HG03060 (cell line): ENCODE measurements at regions not wholly inside any gene's neighbourhood (a gene's known extent, or its start where the extent isn't known, plus 50 kb on each side); places are given as distances from the start of the nearest gene placed in this dataset.

Experiments
- ATAC-seq: cut with Tn5 transposase; IDR thresholded peaks from one replicate; pipeline ENCODE4 v1.9.1; 2021; ENCODE audit warnings: low read depth, moderate number of reproducible peaks; ENCODE audit not compliant: unreplicated experiment

- ATAC-seq: no peak
These were observed 237.3 kb upstream of the POU3F1 start for GRCh38 chr1:38283696-38284470.

- ATAC-seq: no peak
These were observed 232.6 kb upstream of the POU3F1 start for GRCh38 chr1:38279148-38279547.

GRCh38 chr1:38277646-38278045 lies 231.1 kb upstream of the POU3F1 start:
- ATAC-seq: no peak

- no peak for ATAC-seq
These were observed 229.4 kb upstream of the POU3F1 start for GRCh38 chr1:38275960-38276359.

- ATAC-seq: no peak
These were observed 228.4 kb upstream of the POU3F1 start for GRCh38 chr1:38274974-38275373.

GRCh38 chr1:38273196-38273804 lies 226.7 kb upstream of the POU3F1 start:
- no peak for ATAC-seq

- no peak for ATAC-seq
These were observed 225.9 kb upstream of the POU3F1 start for GRCh38 chr1:38272515-38272914.

- no peak for ATAC-seq
These were observed 224.4 kb upstream of the POU3F1 start for GRCh38 chr1:38270849-38271633.

- ATAC-seq: no peak
These were observed 223.6 kb upstream of the POU3F1 start for GRCh38 chr1:38269923-38270848.

- no peak for ATAC-seq
These were observed 221.6 kb upstream of the POU3F1 start for GRCh38 chr1:38268226-38268625.

- ATAC-seq: no peak
These were observed 220.7 kb upstream of the POU3F1 start for GRCh38 chr1:38267037-38268036.

- no peak for ATAC-seq
These were observed 219.6 kb upstream of the POU3F1 start for GRCh38 chr1:38266197-38266520.

GRCh38 chr1:38265293-38266196 lies 219.0 kb upstream of the POU3F1 start:
- no peak for ATAC-seq

GRCh38 chr1:38263438-38263837 lies 216.8 kb upstream of the POU3F1 start:
- ATAC-seq: no peak

- no peak for ATAC-seq
These were observed 215.0 kb upstream of the POU3F1 start for GRCh38 chr1:38261574-38261973.

GRCh38 chr1:38258085-38258627 lies 211.6 kb upstream of the POU3F1 start:
- ATAC-seq: no peak

GRCh38 chr1:38257374-38257773 lies 210.8 kb upstream of the POU3F1 start:
- no peak for ATAC-seq

GRCh38 chr1:38256072-38256471 lies 209.5 kb upstream of the POU3F1 start:
- ATAC-seq: no peak
